RCC 7860 (cell line): ENCODE measurements at regions not wholly inside any gene's neighbourhood (a gene's known extent, or its start where the extent isn't known, plus 50 kb on each side); places are given as distances from the start of the nearest gene placed in this dataset.

Source experiments
- DNase-seq: peaks from one replicate; pipeline ENCODE4 v3.0.0-alpha.2; 2015; ENCODE audit warnings: low spot score
- FAIRE-seq: peaks from 2 replicates; lab custom pipeline; 2012; peaks lifted over from hg19 to GRCh38; lab: Jason Lieb, UNC

DNA sequence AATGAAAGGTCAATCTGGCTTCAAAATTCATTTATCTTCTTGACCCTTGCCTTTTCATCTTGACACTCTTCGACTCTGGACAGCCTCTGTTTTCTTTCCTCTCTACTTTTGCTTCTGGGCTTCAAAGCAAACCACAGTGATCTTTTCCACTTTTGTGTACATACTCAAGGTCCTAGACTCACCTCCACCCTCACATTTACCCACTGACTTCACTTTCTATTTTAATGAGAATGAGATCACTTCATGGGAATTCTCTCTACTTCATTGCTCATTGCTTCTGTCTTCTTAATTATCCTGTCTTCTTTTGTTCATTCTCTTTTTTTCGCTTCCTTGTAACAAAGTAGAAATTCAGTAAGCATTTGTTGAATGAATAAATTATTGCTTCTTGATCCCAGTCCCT is 330.1 kb upstream of the HAND2 start:
- FAIRE-seq: no peak
- DNase-seq: no peak

DNA sequence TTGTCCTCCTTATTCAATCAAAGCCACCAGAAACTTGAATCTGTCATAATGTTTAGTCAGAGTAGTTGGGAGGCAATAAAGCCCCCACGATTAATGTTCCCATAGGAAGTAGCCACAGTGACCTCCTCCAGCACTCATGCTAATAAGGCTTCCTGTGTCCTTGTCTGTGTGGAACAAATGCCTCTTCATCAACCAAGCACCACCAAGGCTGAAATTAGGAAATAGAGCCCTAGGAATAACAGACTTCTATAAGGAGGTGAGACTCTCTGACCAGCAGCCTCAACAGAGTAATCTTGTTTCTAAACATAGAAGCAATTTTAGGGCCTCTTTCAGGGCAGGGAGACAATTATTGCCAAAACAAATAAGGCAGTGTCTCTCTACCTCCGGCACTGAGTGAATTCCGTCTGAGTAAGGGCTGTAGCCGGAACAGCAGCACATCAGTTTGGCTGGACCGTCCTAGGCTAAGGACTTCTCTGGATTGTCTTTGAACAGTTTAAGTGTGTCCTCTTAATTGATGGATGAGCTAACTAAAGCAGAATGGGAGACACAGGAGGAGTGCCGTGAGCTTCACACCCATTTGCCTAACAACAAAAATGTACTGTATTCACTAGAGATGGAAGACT is 329.2 kb upstream of the HAND2 start:
- FAIRE-seq (no peak), DNase-seq (no peak)

DNA sequence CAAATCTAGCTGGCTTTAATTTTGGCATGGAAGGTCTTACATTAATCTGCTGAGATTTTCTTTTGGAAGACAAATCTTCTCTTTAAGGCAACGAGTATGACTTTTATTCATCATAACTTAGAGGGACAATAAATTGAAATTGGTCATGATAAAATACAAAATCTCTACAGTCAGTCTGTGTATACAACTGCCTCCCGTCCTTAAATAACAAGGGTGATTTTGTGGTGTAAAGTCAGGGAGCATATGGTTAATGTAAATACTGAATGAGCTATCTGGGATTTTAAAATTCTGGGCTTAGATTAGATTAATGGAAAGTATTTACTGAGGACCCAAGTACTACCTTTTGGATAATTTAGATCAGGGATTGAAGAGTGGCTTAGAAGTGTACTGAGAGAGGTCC is 328.4 kb upstream of the HAND2 start:
- FAIRE-seq (no peak), DNase-seq (no peak)

DNA sequence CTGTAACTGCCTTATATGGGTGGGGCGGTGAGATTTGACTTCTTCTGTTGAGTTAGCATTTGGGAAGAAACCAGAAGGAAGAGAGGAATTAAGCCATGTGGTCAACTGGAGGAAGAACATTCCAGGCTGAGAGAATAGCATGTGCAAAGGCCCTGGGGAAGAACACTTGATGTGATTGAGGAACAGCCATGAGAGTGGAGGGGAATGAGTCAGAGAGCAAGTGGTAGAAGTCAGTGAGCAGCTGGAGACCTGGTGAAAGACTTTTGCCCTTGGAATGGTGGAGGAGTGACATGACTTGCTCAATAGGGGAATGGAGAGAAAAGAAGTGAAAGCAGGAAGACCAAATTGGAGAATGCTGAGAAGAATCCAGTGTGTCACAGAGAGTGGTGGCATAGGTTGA is 327.8 kb upstream of the HAND2 start:
- DNase-seq (no peak), FAIRE-seq (no peak)

DNA sequence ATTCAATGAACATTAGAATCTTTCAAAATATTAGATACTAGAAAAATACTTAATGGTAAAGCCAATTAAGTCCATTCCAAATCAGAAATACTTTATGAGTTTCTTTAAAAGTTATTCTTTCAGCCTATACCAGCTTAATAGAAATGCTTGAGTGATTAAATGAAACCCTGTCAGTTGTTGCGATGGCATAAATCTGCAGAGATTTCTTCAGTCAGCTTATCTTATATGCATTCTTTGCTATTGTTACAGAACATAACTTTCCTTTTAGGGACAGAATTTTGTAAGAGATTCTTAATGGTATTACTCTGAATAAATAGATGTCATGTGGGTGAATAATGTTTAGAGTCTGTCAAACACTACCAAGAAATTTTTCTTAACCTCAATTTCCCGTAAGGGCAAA is 325.0 kb upstream of the HAND2 start:
- no peak for DNase-seq
- FAIRE-seq: no peak

DNA sequence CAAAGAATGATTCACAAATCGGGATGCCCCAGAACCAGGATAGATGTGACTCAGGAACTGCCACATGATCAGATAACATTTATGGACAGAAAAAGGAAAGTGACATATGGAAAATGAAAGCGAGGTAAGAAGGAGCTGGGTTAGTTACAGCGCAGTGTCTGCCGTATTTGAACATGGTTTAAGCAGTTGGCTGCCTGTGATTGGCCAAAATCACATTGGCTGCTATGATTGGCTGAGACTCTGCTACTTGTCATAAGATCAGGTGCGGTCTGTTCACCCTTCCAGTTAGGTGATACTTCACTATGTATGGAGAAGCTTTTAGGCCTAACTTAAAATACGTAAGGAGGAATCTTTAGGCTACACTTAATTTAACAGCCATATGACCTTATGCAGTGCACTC is 322.7 kb upstream of the HAND2 start:
- FAIRE-seq: no peak

DNA sequence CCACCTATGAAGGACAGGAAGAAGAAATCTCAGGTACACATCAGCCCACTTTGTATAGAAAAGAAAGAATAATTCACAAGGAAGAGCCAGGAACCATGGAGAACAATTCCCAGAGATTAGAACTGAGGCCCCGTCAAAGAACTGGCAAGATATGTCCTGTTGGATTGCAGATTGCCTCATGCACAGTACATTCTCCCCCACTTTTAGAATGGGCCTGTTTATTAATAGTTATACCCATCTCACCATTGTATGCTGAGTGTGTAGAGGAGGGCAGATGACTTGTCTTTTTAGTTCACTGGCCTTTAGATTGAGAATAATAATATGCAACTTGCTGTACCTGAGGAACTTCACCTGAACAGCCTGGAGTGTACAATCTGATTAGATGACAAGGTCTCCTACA is 315.6 kb upstream of the HAND2 start:
- FAIRE-seq (no peak), DNase-seq (no peak)

More for the DNA sequence above, 322.7 kb upstream of the HAND2 start:
- DNase-seq: no peak

DNA sequence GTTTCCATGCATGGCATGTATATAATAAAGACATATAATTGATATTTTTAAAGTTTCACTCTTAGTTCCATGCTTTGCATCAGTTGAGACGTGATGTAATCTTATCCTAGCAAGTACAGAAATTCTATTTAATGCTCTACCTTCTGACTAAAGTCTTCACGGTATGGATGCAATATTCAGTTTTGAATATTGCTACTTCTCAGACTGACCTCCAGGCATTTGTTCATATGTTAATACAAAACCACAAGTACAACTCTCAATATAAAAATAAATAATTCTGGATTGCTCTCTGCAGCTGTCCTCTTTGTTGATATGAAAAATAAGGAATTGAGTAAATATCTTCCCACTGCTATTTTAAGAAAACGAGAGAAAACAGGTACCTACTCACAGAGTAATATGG is 309.8 kb upstream of the HAND2 start:
- no peak for FAIRE-seq
- no peak for DNase-seq

DNA sequence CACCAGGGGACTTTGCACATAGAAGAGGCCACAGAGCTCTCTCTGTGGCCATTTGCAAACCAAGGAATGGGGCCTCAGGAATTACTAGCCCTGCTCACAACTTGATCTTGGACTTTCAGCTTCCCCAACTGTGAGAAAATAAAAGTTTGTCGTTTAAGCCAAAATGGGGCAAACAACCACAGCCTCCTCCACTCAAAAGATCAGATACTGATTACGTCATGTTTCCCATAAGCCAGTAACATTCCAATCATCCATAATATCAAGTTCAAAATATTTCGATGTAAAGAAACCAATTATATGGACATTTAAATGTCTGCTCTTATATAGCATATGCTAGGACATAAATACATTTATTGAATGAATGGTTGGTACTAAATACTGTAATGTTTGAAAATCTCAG is 307.5 kb upstream of the HAND2 start:
- FAIRE-seq (no peak), DNase-seq (no peak)

DNA sequence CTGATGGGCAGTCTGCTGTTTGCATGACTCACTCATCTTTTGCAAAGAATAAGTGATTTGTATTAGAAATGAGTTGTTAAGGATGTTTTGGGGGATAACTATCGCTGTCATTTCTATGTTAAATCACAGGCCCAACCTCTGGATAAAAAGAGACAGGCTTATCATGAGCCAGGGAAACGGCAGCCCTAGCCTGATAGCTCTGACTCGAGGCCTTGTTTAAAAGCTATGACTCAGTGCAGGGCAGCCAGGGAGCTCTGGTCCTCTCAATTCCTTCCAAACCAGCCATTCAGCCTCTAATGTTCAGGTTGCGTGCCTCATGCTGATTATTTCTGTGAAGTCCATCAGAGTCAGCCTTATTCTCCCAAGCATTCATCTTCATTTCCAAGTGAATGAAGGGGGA is 305.9 kb upstream of the HAND2 start:
- DNase-seq: no peak
- FAIRE-seq: no peak

DNA sequence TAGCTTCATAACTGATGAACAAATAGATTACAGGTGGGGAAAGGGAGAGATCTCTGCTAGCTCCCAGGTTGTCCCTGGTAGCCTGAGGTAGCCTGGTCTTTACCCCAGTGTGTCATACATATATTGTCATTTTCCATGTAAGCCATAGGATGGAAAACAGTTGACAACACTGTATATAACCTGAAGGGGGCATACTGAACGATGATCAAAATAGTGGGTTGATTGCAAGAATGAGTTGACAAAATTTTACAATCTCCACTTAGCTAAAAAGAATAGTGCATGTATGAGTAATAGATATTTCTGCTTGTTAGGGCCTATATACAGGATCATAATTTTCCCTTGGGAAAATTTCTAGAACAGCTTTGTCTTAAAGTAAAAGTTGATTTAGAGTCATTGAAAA is 304.1 kb upstream of the HAND2 start:
- FAIRE-seq: no peak
- DNase-seq: no peak

DNA sequence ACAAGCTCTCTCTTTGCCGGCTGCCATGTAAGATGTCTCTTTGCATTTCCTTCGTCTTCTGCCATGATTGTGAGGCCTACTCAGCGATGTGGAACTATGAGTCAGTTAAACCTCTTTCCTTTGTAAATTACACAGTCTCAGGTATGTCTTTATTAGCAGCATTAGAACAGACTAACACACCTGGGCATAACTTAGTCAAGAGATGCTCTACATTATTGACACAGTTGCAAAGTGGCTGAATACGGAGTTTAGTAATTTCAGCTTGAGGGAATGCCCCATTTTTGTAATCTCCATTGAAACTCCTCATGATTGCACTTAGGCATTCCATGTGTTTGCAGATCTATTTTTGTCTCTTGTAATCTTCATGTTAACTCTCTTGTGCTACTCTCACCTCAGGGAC is 299.5 kb upstream of the HAND2 start:
- no peak for FAIRE-seq

DNA sequence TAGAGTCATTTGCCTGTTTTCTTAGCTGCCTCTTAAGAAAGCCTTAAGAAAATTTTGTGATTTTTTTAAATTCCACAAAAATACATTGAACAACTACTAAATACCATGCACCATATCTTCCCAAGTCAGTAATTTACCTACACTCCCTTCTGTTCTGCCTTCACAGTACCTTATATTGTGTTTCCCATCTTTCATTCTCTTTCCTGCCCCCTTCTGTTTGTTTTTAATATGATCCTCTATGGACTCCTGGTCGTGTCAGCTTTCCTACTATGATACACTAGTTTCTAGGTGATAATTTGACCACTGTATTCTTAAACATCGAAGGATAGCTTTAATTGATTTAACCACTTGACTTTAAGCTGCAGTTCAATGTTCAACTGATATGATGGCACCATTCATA is 297.7 kb upstream of the HAND2 start:
- DNase-seq: no peak
- FAIRE-seq: no peak

More for the DNA sequence above, 299.5 kb upstream of the HAND2 start:
- DNase-seq: no peak

DNA sequence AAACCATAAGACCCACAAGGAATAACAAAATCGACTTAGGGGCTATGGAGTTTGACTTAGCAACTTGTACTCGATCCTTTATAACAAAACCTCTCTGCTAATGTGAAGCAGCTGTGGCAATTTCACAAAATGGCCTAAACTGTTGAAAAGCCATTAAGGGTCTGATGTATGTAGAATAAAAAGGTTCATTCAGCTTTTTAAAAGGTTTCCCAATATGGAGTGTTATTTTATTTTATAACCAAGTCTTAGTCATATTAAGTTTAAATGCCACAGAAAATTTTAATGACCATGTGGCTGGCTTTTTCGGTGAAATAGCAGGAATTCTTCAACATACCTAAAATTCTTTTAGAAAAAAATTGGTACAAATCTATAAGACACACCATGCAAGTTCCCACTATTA is 291.8 kb upstream of the HAND2 start:
- no peak for FAIRE-seq
- no peak for DNase-seq

DNA sequence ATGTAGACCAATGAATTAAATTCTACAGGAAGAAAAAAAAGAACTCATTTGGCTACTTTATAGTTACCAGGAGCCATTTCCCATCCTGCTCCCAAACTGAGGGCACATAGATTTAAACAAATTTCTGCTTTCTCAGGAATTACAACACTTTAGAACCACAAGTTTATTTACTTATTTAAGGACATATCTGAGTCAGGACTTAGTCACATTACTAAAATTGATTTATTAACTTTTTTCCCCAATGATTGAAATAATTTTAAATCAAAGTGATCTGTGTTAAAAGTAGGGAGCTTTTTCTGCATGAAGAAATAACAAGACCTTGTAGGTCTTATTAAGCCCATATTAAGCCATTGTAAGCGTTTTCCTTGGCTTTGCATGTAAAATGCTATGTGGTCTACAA is 291.0 kb upstream of the HAND2 start:
- no peak for FAIRE-seq
- DNase-seq: no peak

DNA sequence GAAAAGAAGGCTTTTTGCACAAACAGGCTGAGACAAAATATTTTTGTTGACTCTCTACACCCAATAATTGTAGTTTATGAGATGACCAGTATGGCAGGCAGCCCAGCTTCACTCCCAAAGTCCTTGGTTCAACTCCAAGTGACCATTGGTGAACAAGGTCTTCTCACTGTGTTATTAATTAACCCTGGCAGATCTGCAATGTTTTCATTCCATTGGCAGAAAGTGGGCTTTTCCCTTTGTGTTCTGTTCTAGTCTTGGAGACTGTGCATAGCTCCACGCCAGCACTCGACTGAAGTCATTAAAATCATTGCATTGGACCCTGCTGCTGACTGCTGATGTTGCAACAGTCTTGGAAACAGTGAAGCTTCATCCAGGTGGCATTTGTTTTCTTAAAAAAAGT is 277.3 kb upstream of the HAND2 start:
- FAIRE-seq: no peak
- no peak for DNase-seq

DNA sequence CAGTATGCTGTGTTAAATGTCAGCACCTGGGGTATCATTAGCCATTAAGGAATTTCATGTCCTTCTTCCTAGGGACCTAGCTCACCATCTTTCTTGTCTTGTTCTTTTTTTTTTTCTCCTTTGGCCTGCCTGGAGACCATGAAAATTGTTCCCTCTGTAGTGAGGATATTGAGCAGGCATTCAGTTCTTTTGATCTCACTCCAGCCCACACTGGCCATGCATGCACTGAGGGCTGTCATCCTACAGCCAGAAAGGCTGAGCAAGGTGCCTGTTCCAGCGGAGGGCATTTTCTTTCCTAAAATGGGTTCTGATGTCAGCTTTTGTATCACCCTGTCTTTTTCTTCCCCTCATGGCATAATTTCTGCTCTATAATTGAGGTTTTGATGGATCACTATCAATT is 275.9 kb upstream of the HAND2 start:
- FAIRE-seq: no peak

DNA sequence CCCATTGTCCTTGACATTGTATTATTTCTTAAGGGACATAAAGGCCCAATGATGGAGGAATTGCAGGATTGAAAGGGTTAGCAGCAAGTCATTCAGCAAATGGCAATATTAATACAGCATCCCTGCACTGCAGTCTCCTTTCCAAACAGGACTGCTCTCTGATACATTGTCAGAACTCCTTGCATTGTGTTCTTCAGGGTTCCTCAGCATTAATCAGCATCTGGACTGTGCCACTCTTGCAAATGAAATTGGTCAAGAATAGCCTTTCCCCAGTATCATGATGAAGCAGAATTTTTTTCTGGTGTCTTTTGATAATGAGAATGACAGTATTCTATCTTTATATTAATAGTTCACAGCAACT is 272.6 kb upstream of the HAND2 start:
- FAIRE-seq (no peak), DNase-seq (no peak)

More for the DNA sequence above, 275.9 kb upstream of the HAND2 start:
- DNase-seq: no peak

DNA sequence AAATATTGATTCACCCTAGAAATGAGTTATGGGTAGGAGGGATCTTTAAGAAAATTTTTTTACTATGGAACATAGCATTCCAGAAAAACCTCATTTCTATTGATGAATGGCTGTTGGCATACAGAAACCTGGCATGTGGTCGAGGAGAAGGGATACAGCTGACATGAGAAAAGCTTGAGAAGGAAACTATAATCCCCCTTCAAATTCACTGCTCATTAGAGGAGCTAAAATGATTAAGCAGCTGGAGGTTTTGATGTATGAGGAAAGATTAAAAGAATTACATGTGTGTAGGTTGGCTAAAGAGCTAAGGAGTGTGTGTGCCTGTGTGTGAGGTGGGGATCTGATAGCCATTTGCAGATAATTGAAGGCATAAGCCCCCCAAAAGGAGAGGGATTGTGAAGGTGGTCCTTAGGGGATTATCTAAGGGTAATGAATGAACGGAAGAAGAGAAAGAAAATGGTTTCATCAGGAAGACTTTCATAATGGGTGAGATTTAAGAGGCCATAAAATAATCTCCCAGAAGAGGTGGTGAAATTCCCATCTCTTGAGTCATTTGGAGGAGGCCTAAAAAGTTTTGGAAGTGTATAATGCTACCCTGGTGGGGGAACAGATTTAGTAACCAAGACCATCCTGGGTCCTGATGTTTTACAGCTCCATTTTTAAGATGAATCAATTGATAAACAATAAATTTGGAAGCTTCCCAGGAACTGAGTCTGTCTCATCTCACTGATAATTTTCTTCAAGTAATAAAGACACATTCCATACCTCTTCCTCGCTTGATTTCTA is 272.0 kb upstream of the HAND2 start:
- DNase-seq (no peak), FAIRE-seq (no peak)

DNA sequence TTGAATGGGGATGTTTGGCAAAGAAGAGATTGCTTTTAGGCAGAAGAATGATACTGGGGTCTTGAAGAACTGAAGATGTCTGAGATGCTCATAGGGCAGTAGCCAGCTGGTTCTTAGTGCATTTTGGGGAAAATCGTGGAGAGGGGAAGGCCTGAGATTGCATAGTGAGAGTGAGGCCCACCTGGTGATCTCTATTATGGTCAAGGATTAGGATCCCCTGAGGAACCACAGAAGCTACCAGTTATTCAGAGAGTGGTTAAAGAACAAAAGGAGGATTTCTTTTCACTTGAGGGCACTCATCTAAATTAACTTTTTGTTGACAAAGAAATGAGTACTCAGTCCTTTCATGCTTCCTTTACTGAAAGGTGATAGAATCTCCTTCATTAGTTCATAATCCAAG is 271.3 kb upstream of the HAND2 start:
- DNase-seq (no peak), FAIRE-seq (no peak)

DNA sequence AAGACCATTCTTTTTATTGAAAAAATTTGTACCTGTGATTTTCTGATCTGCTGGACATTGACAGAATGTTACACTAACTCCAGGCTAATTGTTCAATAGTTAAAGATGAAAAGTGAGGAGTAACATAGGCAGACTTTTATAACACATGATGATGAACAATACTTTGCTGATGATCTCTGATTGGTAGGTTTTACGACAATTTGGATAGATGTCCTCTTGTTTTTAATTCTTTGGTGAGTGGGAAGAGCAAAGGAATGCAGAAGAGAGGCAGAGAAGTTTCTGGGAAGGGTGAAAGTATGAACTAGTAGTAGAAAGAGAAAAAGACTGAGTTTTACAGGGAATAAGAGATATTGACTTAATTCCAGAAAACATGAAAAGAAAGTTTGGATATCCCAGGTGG is 267.3 kb upstream of the HAND2 start:
- no peak for FAIRE-seq
- no peak for DNase-seq

DNA sequence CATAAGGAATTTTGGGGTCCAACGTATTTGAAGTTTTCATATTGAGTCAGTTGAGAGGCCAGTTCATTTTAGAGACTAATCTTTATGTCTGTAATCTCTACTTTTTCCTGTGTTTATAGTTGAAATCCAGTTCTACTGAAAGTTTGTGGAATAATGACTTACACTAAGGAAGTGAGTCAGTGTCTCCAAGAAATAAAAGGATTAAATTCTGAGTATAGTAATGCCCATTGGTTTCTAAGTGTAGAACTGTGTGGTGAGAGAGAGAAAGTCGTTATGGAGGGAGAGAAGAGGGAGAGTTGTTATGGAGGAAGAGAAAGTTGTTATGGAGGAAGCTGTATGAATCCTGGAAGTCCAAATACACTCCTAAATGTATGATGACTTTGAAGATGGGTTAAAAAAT is 264.6 kb upstream of the HAND2 start:
- FAIRE-seq (no peak), DNase-seq (no peak)

DNA sequence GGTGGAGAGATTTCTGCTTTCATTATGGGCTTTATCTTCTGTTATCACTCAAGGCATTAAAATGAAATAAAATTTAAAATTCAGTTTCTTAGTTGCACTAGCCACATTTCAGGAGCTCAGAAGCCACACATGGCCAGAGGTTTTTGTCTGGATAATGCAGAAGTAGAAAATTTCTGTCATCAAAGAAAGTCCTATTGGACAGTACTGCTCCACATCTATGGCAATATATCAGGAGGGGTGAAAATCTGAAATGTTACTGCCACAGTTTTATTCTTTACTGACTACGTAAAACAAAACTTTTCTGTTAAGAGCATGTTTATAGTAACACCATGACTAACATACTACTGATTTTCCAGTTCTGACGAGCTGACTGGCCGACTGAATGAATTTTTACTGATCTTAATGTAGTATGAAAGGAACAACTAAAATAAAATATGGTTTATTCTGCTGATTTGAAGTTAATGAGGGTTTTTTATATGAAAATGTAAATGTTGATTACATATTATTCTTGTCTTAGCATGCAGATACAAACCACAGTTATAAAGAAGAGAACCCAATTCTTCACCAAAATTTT is 264.0 kb upstream of the HAND2 start:
- DNase-seq (no peak), FAIRE-seq (no peak)
